HG03175 (cell line): ENCODE measurements at regions not wholly inside any gene's neighbourhood (a gene's known extent, or its start where the extent isn't known, plus 50 kb on each side); places are given as distances from the start of the nearest gene placed in this dataset.
"Not testable (repeated sequence)": the region's sequence is repeated elsewhere in the genome, so short reads cannot be mapped to it uniquely, and the experiment has no call there.

ENCODE experiments used
- ATAC-seq: cut with Tn5 transposase; IDR thresholded peaks from one replicate; pipeline ENCODE4 v1.9.1; 2021; ENCODE audit warnings: mild to moderate bottlenecking, moderate library complexity; ENCODE audit not compliant: unreplicated experiment

- ATAC-seq, result no peak
Observed at GRCh38 chr3:130800829-130801228, 54.2 kb upstream of the PIK3R4 start.

GRCh38 chr3:130801473-130801872, 54.8 kb upstream of the PIK3R4 start:
- no peak for ATAC-seq

- ATAC-seq, result no peak
Observed at GRCh38 chr3:130811557-130811956, 64.9 kb upstream of the PIK3R4 start.

- ATAC-seq, result no peak
Observed at GRCh38 chr3:130814691-130815472, 68.3 kb upstream of the PIK3R4 start.

- no peak for ATAC-seq
Observed at GRCh38 chr3:130816561-130817445, 70.2 kb upstream of the PIK3R4 start.

GRCh38 chr3:130818066-130818465, 71.4 kb upstream of the PIK3R4 start:
- ATAC-seq, result not testable (repeated sequence)

GRCh38 chr3:130820976-130821375, 72.9 kb upstream of the ATP2C1 start:
- ATAC-seq, result no peak

- ATAC-seq, result no peak
Observed at GRCh38 chr3:130821806-130822205, 72.1 kb upstream of the ATP2C1 start.

- ATAC-seq, result no peak
Observed at GRCh38 chr3:130823241-130823884, 70.5 kb upstream of the ATP2C1 start.

- ATAC-seq, result no peak
Observed at GRCh38 chr3:130823996-130824395, 69.9 kb upstream of the ATP2C1 start.

- ATAC-seq, result no peak
Observed at GRCh38 chr3:130825762-130826299, 68.1 kb upstream of the ATP2C1 start.

GRCh38 chr3:130826516-130827182, 67.2 kb upstream of the ATP2C1 start:
- no peak for ATAC-seq

- no peak for ATAC-seq
Observed at GRCh38 chr3:130827486-130827885, 66.4 kb upstream of the ATP2C1 start.

- ATAC-seq, result no peak
Observed at GRCh38 chr3:130828948-130829947, 64.6 kb upstream of the ATP2C1 start.

GRCh38 chr3:130831719-130832400, 62.0 kb upstream of the ATP2C1 start:
- ATAC-seq, result no peak

GRCh38 chr3:130832401-130832746, 61.5 kb upstream of the ATP2C1 start:
- not testable (repeated sequence) for ATAC-seq

- ATAC-seq, result no peak
Observed at GRCh38 chr3:130834476-130834875, 59.4 kb upstream of the ATP2C1 start.

- ATAC-seq, result no peak
Observed at GRCh38 chr3:130835483-130835882, 58.4 kb upstream of the ATP2C1 start.
